ENCODE measurements at regions not wholly inside any gene's neighbourhood (a gene's known extent, or its start where the extent isn't known, plus 50 kb on each side); places are given as distances from the start of the nearest gene placed in this dataset.

DNA sequence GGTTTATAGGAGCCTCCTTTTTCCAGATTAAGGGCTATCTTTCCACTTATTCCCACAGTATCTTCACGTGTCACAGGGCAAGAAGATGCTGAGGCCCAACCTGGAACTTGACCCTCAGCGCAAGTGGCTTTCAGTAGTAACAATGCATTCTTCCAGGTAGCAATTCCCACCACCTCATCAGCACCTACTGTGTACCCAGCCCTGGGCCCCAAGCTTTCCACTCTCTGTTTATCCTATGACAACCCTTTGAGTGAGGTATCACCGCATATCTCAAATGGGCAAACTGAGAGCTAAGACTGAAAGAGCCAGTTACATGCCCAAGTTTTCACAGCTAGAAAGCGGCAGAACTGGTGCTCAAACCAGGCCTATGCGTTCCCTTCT, 88.2 kb downstream of the CPN2 start:
- TF ChIP-seq, protein P1, sequence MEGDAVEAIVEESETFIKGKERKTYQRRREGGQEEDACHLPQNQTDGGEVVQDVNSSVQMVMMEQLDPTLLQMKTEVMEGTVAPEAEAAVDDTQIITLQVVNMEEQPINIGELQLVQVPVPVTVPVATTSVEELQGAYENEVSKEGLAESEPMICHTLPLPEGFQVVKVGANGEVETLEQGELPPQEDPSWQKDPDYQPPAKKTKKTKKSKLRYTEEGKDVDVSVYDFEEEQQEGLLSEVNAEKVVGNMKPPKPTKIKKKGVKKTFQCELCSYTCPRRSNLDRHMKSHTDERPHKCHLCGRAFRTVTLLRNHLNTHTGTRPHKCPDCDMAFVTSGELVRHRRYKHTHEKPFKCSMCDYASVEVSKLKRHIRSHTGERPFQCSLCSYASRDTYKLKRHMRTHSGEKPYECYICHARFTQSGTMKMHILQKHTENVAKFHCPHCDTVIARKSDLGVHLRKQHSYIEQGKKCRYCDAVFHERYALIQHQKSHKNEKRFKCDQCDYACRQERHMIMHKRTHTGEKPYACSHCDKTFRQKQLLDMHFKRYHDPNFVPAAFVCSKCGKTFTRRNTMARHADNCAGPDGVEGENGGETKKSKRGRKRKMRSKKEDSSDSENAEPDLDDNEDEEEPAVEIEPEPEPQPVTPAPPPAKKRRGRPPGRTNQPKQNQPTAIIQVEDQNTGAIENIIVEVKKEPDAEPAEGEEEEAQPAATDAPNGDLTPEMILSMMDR (conservative IDR thresholded peaks at IDR 0.05; ENCODE audit: low read depth, low read length) = no peak
- TF ChIP-seq EZH2 (IDR thresholded peaks at IDR 0.05; ENCODE audit: borderline replicate concordance, low read depth, low read length, poor library complexity, severe bottlenecking) = no peak

Data from A673 (cell line).